ENCODE measurements at regions not wholly inside any gene's neighbourhood (a gene's known extent, or its start where the extent isn't known, plus 50 kb on each side); places are given as distances from the start of the nearest gene placed in this dataset.

GRCh38 chr20:55582498-55582897, 422.8 kb downstream of the CBLN4 start:
- Histone ChIP-seq H3K27me3 (ENCODE audit: control insufficient read depth, insufficient read depth, low read length) (no peaks in the 10 kb centered on the region), H3K36me3 (replicated peaks; ENCODE audit: control insufficient read depth, insufficient read depth, low read length) (no peaks in the 10 kb centered on the region), H3K4me3 (ENCODE audit: insufficient read depth, low read depth, low read length) (no peak overlapping the region)
- no peak for DNase-seq

DNA sequence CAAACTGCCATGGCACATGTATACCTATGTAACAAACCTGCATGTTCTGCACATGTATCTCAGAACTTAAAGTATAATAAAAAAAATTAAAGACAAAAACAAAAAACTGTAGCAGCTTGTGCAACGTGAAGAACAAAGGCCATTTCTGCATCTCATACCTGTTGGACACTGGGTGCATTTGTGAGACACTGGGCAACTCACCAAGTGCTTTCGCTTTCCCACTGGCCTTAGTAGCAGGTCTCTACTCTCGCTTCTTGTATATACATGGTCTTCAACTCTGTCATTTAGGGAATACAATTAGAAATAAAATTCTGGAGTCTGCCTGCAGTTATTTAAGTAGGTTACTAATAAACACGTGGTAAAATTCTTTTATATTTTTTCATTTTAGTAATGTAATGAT, 423.8 kb downstream of the CBLN4 start:
- no peaks in the 10 kb centered on the region for H3K27me3 ChIP-seq (ENCODE audit: control insufficient read depth, insufficient read depth, low read length)
- no peak for DNase-seq
- no peak overlapping the region for H3K4me3 ChIP-seq (ENCODE audit: insufficient read depth, low read depth, low read length)
- no peaks in the 10 kb centered on the region for H3K36me3 ChIP-seq (replicated peaks; ENCODE audit: control insufficient read depth, insufficient read depth, low read length)

- no peaks in the 10 kb centered on the region for H3K36me3 ChIP-seq (replicated peaks; ENCODE audit: control insufficient read depth, insufficient read depth, low read length)
- H3K4me3 ChIP-seq (ENCODE audit: insufficient read depth, low read depth, low read length), result no peak overlapping the region
- no peak for DNase-seq
- H3K27me3 ChIP-seq (ENCODE audit: control insufficient read depth, insufficient read depth, low read length), result no peaks in the 10 kb centered on the region
These were observed 424.8 kb downstream of the CBLN4 start for GRCh38 chr20:55580475-55580874.

DNA sequence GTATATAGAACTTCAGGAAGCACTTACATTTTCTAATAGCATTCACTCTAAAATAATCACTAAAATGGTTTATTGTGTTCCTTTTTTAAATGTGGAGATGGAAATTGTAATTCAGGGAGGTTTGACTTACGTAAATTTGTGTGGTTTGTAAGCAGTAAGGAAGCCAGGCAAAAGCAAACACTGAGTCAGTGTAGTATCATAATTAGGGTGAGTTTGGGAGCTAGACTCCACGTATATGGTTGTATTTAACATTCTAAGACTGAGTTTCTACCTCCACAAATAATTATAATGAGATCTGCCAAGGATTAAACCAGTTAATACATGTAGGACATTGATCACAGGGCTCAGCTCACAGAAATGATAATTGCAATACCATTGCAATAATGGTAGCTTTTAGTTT, 425.5 kb downstream of the CBLN4 start:
- H3K36me3 ChIP-seq (replicated peaks; ENCODE audit: control insufficient read depth, insufficient read depth, low read length), result no peaks in the 10 kb centered on the region

DNA sequence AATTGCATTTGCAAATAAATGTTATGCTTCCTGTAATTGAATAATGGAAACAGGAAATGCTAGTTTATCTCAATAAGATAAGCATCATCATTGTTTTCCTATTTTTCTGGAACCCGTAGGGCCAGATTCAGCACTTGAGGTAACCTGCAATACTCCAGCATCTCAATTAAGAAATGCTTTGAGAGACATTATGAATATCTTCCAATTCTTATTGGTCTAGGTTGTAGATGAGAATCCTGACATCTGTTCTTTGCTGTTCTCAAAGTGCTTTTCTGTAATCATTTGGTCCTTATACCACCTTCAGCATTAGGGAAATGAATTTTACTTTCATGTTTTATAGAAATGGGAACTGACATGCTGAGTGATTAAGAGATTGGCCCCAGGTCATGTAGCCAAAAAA, 428.3 kb downstream of the CBLN4 start:
- no peak for DNase-seq
- H3K27me3 ChIP-seq (ENCODE audit: control insufficient read depth, insufficient read depth, low read length), result no peaks in the 10 kb centered on the region
- no peaks in the 10 kb centered on the region for H3K36me3 ChIP-seq (replicated peaks; ENCODE audit: control insufficient read depth, insufficient read depth, low read length)
- no peak overlapping the region for H3K4me3 ChIP-seq (ENCODE audit: insufficient read depth, low read depth, low read length)

More for the DNA sequence above, 425.5 kb downstream of the CBLN4 start:
- Histone ChIP-seq H3K27me3 (ENCODE audit: control insufficient read depth, insufficient read depth, low read length) (no peaks in the 10 kb centered on the region), H3K4me3 (ENCODE audit: insufficient read depth, low read depth, low read length) (no peak overlapping the region)
- DNase-seq, result no peak

- Histone ChIP-seq H3K36me3 (replicated peaks; ENCODE audit: control insufficient read depth, insufficient read depth, low read length) (no peaks in the 10 kb centered on the region), H3K27me3 (ENCODE audit: control insufficient read depth, insufficient read depth, low read length) (no peaks in the 10 kb centered on the region), H3K4me3 (ENCODE audit: insufficient read depth, low read depth, low read length) (no peak overlapping the region)
- no peak for DNase-seq
These were observed 436.2 kb downstream of the CBLN4 start for GRCh38 chr20:55569084-55569483.

DNA sequence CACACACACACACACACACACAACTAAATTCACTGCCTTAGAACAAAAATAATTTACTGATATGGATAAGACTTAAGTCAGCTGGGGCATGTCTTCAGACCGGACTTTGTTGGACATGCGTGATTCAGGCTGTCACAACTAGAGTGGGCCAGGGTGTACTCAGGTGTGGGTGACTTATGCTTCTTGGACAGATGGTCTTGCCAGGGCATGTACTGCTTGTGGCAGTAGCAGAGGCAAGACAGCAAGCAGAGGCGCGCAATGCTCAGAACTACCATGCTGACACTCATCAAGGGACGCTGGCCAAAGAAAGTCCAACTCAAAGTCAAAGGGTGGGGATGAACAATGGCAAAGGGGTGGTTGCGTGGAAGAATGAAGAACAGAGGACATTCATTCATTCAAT, 437.5 kb downstream of the CBLN4 start:
- Histone ChIP-seq H3K36me3 (replicated peaks; ENCODE audit: control insufficient read depth, insufficient read depth, low read length) (no peaks in the 10 kb centered on the region), H3K27me3 (ENCODE audit: control insufficient read depth, insufficient read depth, low read length) (no peaks in the 10 kb centered on the region), H3K4me3 (ENCODE audit: insufficient read depth, low read depth, low read length) (no peak overlapping the region)
- DNase-seq, result no peak

DNA sequence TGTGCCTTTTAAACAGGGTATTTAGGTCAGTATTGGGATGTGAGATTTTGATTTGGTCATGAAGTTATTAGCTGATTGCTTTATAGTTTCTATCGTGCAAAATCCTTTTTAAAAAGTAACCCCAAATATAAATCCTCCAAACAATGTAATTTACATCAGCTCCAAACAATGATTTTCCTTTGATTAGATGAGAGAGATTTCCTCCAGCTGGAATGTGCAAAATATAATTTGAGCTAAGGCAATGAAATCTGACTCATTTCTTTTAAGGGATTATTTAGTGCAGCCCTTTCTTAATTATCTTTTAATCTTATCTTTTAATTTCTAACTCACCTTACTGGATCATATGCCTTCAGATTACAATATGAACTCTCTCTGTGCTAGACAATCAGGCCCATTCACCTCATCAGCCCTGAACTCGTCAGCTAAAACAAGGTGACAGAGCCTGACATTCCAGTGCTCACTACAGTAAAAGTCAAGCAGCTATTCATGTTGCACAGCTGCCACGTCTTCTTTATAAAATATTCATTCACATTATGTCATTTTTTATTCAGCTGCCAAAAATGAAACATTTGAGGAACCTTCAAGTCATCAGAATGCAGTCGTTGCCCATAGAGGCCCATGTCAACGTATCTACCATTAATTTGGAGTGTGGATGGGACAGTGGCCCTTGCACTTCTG, 440.1 kb downstream of the CBLN4 start:
- no peaks in the 10 kb centered on the region for H3K36me3 ChIP-seq (replicated peaks; ENCODE audit: control insufficient read depth, insufficient read depth, low read length)
- no peaks in the 10 kb centered on the region for H3K27me3 ChIP-seq (ENCODE audit: control insufficient read depth, insufficient read depth, low read length)
- DNase-seq, result no peak
- H3K4me3 ChIP-seq (ENCODE audit: insufficient read depth, low read depth, low read length), result no peak overlapping the region

- DNase-seq, result no peak
- no peak overlapping the region for H3K4me3 ChIP-seq (ENCODE audit: insufficient read depth, low read depth, low read length)
- no peaks in the 10 kb centered on the region for H3K36me3 ChIP-seq (replicated peaks; ENCODE audit: control insufficient read depth, insufficient read depth, low read length)
- H3K27me3 ChIP-seq (ENCODE audit: control insufficient read depth, insufficient read depth, low read length), result no peaks in the 10 kb centered on the region
These were observed 444.1 kb downstream of the CBLN4 start for GRCh38 chr20:55561259-55561658.

GRCh38 chr20:55557191-55557590, 448.1 kb downstream of the CBLN4 start:
- Histone ChIP-seq H3K27me3 (ENCODE audit: control insufficient read depth, insufficient read depth, low read length) (no peaks in the 10 kb centered on the region), H3K4me3 (ENCODE audit: insufficient read depth, low read depth, low read length) (no peak overlapping the region)
- no peak for DNase-seq

DNA sequence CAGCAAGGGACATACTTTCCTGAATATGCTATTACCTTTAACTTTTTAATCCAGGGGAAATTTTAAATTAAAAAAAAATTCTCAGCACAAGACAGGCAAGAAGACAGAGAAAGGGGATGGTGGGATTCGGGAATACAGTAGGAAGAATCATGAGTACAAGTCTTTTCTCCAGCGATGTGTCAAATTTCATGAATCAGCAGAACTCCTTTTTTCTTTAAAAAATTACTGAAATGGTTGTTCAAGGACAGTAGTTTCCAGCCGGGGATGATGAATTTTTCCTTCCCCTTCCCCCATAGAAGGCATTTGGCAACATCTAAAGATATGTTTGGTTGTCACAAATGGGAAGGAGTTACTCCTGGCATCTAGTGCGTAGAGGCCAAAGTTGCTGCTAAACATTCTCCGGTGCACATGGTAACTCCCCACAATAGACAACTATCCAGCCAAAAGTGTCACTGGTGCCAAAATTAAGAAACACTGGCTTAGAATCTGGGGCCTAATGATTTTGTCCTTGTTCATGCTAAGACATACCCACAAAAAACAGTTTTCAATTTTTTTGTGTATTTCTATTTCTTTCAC, 450.2 kb downstream of the CBLN4 start:
- no peak for DNase-seq
- Histone ChIP-seq H3K4me3 (ENCODE audit: insufficient read depth, low read depth, low read length) (no peak overlapping the region), H3K36me3 (replicated peaks; ENCODE audit: control insufficient read depth, insufficient read depth, low read length) (no peaks in the 10 kb centered on the region), H3K27me3 (ENCODE audit: control insufficient read depth, insufficient read depth, low read length) (no peaks in the 10 kb centered on the region)

More at GRCh38 chr20:55557191-55557590, 448.1 kb downstream of the CBLN4 start:
- H3K36me3 ChIP-seq (replicated peaks; ENCODE audit: control insufficient read depth, insufficient read depth, low read length), result no peaks in the 10 kb centered on the region

- DNase-seq, result no peak
- no peak overlapping the region for H3K4me3 ChIP-seq (ENCODE audit: insufficient read depth, low read depth, low read length)
- H3K27me3 ChIP-seq (ENCODE audit: control insufficient read depth, insufficient read depth, low read length), result no peaks in the 10 kb centered on the region
- no peaks in the 10 kb centered on the region for H3K36me3 ChIP-seq (replicated peaks; ENCODE audit: control insufficient read depth, insufficient read depth, low read length)
These were observed 460.7 kb downstream of the CBLN4 start for GRCh38 chr20:55544638-55545037.

DNA sequence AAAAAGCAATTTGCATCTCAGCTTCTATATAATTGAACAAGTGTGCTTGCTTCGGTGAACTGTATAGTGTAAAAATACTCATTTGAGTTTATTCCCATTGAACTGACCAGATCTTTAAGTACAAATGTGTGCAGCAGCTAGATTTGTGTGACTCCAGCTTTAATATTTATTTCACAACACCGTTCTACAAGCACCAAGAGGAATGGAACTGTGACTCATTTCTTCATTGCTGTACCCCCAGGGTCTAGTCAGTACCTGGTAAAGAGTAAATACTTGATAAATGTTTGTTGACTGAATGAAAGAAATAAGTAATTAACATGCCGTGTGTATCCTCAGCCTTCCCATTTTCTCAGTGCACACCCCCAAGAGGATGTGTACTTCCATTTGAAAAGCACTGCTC, 464.8 kb downstream of the CBLN4 start:
- Histone ChIP-seq H3K27me3 (ENCODE audit: control insufficient read depth, insufficient read depth, low read length) (no peaks in the 10 kb centered on the region), H3K4me3 (ENCODE audit: insufficient read depth, low read depth, low read length) (no peak overlapping the region), H3K36me3 (replicated peaks; ENCODE audit: control insufficient read depth, insufficient read depth, low read length) (no peaks in the 10 kb centered on the region)
- no peak for DNase-seq

- Histone ChIP-seq H3K4me3 (ENCODE audit: insufficient read depth, low read depth, low read length) (no peak overlapping the region), H3K36me3 (replicated peaks; ENCODE audit: control insufficient read depth, insufficient read depth, low read length) (no peaks in the 10 kb centered on the region), H3K27me3 (ENCODE audit: control insufficient read depth, insufficient read depth, low read length) (no peaks in the 10 kb centered on the region)
- DNase-seq, result no peak
These were observed 465.3 kb downstream of the CBLN4 start for GRCh38 chr20:55540013-55540412.

DNA sequence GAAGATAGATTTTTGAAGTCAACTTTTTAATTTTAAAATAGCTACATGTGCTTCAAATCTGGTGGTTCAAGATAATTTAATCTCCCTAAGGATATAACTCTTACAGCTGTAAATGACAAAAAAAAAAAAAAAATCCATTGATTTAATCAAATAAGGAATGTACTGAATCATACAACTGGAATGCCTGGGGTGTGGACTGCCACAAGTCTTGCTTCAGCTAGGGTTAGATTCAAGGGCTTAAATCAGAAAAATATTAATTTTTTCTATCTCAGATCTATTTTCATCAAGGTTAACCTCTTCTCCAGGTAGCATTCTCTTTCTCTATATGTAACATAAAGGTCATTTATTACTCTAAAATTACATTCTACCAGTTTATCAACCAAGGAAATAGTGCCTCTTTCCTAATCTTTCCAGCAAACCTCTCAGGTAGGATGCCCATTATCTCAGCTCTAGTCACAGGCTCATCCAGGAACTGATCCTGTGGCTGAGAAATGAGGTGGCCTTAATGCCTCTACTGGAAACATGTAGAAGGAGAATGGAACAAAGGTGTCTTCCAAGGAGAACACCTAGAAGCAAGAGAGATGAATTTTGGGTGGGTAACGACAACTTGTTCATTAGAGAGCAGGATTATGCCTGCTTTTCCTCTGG, 466.9 kb downstream of the CBLN4 start:
- H3K27me3 ChIP-seq (ENCODE audit: control insufficient read depth, insufficient read depth, low read length), result no peaks in the 10 kb centered on the region
- no peak overlapping the region for H3K4me3 ChIP-seq (ENCODE audit: insufficient read depth, low read depth, low read length)
- H3K36me3 ChIP-seq (replicated peaks; ENCODE audit: control insufficient read depth, insufficient read depth, low read length), result no peaks in the 10 kb centered on the region
- DNase-seq, result no peak
